Activated CD4-positive, alpha-beta T cell treated with anti-CD3 and anti-CD28 coated beads for 1 hour (primary cell): ENCODE measurements at regions not wholly inside any gene's neighbourhood (a gene's known extent, or its start where the extent isn't known, plus 50 kb on each side); places are given as distances from the start of the nearest gene placed in this dataset.

Source experiments
- DNase-seq: peaks from one replicate; pipeline ENCODE4 v3.0.0-alpha.2; 2020

DNA sequence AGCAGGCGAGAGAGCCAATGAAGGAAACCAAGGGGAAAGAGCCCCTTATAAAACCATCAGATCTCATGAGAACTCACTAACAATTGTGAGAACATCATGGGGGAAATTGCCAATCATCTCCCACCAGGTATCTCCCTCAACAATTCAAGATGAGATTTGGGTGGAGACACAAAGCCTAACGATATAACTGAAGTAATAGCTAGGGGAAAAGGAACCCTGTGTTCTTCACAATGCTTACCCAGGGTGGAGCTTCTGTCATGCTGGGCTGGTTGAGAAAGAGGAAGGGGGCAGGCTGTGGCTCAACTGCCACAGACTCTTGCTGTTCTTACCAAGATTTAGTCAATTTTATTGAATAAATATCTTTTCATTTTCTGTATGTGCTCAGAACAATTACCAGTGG lies 392.1 kb upstream of the HS6ST1 start:
- DNase-seq = no peak

DNA sequence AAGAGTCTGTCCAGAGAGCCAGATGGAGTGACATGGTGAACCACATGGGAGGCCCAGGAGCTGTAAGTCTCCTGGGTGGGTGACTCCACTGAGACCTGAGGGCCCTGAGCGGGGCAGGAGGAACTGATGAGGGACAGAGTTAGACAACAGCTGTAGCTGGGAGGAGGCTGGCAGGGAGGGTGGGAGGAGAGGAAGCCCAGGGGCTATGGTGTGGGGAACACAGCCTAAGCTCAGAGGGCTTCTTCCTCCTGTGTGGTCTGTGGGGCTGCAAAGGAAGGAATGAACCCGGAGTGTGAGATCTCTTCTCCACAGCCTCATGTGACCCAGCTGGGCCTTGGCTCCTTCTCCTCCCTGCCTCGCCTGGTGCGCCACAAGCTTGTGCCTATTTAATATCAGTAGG lies 395.6 kb upstream of the HS6ST1 start:
- no peak for DNase-seq

DNA sequence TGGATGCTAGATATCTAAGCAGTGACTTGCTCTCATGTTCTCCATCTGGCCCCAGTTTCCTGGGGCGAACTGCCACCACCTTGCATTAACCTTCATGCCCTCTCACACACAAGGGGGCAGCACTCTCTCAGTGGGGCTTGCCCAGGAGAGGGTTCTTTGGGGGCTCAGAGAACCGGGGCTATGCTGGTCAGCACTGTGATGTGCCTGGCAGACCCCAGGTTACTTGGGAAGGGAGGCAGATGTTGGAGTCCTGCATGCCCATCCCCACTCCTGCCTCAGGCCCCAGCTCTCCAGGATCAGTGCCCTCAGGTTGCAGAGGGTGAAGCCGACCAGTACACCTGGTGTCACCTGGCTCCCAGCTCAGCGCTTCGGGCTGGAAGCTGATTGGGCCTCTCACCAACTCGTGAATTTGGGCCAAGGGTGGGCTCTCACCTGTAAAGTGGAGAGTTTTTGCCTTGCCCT lies 396.2 kb upstream of the HS6ST1 start:
- DNase-seq = no peak

DNA sequence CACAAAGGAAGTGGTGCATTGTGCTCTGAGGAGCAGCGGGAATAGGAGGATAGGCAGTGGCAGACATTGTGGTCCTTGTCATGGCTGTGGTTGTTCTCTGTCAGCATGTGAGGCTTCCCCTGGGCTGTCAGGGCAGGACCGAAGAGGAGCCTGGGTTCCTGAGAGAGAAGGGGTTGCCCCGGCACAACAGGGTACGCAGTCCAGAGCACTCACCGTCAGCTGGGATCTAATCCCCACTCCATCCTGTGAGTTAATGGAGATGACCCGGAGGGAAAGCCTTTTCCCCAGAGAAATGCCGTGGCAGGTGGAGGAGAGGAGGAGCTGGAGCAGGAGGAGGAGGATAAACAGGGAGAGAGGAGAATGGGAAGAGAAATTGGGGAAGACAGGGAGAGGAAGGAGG lies 396.7 kb upstream of the HS6ST1 start:
- no peak for DNase-seq

DNA sequence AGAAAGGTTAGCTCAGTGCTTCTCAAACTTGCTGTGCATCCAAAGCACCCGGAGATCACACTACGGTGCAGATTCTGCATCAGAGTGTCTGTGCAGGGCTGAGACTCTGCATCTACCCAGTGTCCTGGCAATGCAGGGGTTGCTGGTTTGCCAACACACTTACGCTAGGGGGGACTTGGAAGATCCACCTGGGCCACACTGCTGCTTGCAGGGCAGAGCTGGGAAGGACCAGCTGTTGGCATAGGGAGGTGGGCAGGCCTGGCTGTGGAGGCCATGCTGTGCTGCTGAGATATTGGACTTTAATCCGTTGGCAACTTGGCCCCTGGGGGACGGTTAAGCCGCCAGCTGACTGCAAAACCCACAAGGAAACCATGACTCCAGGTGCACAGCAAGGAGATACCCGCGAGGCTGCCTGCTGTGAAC lies 397.6 kb upstream of the HS6ST1 start:
- DNase-seq = no peak

DNA sequence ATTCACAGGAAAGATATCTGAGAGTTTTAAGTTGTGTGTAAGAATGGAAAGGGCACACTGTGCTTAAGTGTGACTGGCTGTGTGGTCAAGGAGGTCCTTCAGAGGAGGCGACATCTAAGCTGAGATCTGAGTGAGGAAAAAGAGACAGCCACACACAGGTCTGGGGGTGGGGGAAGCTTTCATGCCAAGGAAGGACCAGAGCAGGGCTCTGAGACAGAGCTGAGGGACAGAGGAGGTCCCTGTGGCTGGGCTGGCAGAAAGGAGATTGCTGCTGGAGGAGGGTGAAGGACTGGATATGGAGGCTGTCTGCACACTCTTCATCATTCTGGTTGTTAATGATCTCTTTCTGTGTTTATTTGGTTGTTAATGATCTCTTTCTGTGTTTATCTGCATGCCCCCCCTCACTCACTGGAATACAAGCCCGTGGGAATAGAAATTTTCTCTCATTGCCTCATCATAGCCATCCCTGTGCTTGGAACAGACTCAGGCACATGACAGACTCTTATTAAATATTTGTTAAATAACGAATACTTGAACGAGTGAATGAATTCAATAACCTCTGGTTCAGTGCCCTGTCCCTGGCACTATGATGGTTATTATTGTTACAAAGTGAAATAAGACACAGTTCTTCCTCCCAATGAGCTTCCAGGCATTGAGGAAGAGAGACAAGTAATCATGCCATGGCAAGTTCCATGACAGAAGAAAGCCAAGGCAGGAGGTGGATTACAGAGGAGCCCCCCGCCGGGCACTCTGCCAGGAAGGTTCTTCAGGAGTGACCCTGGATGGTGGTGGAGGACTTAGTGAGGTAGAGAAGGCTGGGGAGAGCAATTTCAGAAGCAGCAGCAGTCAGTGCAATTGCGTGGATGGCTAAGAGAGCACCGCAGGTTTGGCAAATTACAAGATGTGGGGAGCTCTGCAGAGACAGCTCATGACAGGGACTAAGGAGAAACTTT lies 399.4 kb upstream of the HS6ST1 start:
- no peak for DNase-seq

DNA sequence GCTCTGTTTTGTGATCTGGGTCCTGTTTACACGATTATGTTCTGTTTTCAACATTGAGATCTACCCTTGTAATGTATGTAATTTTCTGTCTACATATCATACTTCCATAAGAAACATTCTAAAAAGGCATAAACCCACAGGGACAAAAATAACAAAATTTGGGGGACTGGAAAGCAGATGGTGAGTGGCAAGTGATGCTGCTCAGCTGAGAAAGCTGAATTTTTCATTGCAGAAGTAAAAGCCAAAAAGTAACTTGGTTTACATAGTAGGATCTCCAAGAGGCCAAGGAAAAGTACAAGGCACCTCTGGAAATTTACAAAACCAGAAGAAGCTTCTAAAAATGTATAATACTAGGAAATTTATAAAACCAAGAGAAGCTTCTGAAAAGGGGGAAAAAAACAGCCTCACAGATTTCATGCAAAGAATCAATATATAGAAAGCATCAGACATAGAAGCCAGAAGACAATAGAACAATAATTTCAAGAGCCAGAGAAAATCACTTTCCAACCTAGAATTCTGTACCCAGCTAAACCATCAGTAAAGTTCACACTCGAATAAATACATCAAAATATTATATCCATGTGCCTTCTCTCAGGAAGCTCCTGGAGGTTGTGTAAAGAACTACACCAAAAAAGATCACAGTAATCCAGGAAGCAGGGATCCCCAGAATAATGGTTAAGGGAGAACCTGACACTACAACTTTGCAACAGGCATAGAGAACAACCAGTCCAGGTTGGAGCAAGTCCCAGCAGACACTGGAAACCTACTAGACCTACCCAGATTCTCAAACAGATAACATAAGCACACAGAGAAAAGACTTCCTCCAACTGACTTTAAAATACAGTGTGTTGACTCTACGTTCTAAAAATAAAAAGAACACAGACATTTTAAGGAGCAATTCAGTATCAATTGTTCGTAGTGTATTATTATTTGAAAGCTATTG lies 401.7 kb upstream of the HS6ST1 start:
- no peak for DNase-seq

DNA sequence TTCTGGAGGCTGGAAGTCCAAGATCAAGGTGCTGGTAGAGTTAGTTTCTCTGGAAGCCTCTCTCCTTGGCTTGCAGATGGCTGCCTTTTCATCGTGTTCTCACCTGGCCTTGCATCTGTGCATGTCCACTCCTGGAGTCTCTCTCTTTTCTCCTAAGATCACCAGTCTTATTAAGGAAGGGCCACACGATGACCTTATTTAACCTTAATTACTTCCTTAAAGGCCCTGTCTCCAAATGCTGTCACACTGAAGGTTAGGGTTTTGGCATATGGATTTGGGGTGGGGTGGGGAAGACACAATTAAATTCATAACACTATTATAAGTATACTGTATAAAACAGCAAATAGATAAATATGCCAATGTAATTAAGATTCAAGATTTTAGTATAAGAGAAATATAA lies 402.4 kb upstream of the HS6ST1 start:
- DNase-seq = no peak

DNA sequence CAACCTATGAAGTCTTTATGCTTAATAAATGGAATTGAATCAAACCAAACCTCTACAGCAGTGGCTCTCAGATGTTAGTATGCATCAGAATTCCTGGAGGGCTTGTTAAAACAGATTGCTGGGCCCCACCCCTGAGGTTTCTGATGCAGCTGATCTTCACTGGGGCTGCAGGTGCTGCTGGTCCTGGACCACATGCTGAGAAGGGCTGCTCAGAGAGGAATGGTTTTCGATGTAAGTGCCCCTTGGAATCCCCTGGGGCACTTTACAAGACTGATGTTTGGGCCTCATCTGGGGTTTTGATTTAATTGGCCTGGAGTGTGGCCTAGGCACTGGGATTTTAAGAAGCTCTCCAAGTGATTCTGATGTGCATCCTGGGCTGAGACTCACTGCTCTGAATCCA lies 403.8 kb upstream of the HS6ST1 start:
- no peak for DNase-seq

DNA sequence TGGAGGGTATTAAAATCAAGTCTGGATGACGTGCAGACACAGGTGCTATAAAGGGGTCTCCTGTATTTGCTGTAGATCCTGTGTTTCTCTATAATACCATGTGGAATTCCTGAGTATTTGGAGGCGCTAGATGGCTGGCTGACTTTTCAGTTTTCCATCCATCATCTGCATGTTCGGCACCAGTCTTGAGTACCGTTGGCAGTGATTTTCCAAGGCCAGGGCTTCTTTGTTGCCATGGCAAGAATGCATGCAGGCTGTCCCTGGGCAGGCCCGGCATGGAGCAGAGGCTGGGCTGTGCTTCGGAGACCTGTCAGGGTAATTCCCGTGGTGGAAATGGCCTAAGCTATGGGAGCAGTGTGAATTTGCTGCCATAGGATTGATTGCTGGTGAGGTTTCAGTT lies 405.9 kb upstream of the HS6ST1 start:
- no peak for DNase-seq

DNA sequence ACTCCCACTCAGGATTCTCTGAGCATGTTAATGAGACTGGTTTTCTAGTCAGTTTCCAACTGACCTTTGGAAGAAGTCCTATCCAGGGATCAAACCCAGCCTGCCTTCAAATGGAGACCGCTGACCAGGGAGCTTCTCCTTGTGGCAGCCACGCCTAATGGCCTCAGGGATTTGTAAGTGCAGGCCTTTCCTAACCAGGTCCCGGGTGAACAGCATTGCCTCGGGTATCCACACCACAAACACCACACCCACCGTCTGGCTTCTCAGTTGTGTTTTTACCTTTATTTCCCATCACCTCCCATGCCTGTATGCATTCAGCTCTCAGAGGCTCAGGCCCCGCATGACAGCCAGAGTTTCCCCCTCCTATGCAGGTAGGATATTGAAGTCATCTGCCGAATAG lies 406.3 kb upstream of the HS6ST1 start:
- no peak for DNase-seq

DNA sequence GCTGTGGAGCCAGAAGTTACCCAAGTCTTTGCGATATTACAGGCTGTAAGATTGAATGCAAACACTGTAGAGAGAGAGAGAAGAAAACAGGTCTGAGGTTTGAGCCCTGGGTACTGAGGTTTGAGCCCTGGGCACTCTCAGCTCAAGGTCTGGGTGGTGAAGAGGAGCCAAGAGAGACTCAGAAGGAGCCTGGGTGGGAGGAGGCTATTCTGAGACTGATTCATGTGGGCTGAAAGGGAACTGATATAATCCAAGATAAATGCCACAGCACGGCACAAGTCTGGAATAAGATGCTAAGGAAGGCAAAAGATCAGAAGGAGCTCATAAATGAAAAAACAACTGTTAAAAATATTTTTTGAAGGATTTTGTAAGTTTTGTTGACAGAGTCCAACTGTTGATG lies 407.6 kb upstream of the HS6ST1 start:
- DNase-seq = no peak

DNA sequence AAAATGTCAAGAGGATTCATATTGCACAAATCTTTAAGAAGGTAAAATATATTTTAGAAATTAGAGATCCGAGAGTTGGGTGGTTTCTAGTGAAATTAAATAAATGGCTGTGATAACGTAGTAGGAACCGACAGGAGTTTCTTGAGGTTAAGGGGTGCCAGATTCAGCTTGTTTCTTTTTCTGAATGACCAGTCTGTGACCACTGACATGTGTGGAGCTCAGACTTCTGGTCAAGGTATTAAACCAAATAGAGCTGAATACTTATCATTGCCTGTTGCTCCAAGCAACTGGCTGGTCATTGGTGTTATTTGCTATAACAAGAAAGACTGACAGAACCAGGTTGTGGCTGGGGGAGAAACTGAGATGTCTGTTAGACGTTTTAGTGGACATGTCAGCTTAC lies 408.2 kb upstream of the HS6ST1 start:
- DNase-seq = no peak

DNA sequence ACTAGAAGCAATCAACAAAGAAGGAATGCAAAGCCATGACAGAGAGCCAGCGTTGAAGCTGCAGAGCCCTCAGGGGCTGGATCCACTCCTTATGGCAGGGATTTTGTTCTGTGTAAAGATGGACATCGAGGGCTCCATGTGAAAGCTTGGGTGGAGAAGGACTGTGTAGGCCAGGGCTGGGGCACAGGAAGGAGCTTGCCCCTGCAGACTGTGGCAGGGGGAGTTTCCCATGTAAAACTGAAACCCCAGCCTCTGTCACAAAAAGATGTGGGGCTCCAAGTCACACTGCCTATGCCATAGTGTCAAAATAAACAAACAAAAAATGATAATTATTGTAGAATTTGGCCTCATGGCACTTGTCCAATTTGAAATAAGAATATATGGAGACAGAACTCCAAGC lies 408.7 kb upstream of the HS6ST1 start:
- DNase-seq = no peak

DNA sequence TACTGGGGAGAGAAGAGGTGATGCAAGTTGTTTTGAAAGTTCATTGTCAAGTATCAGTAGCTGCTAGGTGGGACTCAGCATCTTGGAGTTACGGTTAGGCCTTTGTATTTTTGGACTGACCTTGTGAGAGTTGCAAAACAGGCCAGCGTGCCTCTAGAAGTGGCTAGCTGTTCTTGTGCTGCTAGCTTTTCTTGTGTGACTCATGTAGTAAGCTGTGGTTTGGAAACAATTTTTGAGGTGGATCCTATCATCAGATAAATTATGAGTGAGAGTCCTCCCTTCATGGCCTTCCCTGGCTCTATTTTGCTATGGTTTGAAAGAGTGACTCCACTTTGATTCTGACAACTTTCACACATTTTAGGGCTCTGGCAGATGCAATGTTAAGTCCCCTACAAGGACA lies 409.2 kb upstream of the HS6ST1 start:
- DNase-seq = no peak

DNA sequence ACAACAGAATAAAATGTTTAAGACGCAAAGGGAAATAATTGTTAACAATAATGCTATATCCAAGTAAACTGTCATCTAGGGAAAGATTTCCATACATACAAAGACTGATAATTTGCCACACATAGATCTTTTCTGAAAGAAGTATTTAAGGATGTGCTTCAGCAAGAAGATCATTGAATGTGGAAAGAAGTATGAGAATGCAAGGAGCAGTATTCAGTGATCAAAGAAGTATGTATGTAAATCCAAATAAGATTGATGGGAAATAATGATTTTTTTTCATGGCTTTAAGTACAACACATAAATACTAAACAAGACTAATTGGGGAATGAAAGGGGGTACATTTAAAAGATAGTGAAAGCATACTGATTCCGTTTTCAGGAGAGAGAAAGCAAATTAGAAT lies 410.4 kb upstream of the HS6ST1 start:
- DNase-seq = no peak

DNA sequence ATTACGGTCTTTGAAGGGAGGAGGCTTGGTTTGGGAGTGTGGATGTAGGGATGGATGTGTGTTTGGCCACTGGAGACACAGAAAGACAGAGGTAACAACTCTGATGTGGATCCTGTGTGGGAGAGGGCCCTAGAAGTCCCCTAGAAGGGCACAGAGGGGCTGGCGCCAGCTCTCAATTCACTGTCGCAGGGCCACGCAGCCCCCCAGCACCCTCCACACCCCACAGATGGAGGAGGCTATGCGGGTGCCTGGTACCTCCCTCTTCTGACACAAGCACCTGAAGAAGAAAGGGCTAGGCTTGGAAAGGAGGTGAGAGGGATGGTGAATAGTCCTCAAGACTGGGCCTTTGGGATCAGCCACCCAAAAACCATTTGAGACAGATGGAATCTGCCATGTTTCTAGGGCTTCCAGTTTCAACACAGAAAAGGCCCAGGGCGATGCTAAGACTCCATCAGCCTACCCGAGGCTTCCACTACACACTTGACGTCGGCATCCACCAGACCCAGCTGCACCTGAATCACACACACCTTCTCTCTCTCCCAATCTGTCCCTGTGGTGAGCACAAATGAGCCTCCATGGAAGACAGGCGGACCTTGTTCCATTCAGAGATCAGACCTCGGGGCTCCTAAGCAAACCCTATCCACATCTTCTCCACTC lies 413.5 kb upstream of the HS6ST1 start:
- no peak for DNase-seq

DNA sequence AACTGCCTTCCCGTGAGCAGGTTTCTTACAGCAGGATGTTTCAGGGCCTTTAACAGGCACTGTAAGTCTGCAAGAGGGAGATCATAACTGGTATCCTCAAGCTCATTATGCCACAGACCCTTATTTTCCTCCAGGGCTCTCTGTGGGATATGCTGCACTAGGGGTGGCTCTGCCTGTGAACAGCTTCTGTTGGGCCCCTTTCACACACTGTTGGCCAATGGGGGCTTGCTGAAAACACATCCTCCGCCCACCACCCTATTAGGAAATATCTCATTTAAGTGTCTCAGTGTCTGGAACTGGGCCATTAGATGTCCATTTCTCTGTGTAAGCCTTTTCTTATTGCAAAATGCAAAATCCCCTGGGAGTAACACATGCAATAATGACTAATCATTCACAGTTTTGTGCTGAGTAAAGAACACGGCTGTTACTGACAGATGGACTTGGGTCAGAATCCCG lies 414.3 kb upstream of the HS6ST1 start:
- no peak for DNase-seq

DNA sequence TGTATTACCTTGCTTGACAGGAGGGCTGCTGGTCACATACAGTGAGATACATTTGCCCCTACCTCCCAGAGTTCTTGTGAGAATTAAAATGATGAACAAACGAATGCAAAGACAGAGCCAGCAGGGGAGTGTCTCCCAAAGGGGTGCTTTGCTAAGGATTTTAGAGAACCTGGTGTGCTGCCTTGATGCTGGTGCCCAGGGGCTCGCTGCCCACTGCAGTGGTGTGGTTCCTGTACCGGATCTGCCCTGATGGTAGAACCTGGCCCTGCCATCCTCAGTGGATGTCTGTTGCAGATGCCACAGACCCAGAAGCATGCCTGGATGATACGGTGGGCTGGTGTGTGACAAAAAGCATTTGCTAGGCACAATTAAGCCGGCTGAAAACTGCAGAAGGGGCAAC lies 414.8 kb upstream of the HS6ST1 start:
- DNase-seq = no peak

DNA sequence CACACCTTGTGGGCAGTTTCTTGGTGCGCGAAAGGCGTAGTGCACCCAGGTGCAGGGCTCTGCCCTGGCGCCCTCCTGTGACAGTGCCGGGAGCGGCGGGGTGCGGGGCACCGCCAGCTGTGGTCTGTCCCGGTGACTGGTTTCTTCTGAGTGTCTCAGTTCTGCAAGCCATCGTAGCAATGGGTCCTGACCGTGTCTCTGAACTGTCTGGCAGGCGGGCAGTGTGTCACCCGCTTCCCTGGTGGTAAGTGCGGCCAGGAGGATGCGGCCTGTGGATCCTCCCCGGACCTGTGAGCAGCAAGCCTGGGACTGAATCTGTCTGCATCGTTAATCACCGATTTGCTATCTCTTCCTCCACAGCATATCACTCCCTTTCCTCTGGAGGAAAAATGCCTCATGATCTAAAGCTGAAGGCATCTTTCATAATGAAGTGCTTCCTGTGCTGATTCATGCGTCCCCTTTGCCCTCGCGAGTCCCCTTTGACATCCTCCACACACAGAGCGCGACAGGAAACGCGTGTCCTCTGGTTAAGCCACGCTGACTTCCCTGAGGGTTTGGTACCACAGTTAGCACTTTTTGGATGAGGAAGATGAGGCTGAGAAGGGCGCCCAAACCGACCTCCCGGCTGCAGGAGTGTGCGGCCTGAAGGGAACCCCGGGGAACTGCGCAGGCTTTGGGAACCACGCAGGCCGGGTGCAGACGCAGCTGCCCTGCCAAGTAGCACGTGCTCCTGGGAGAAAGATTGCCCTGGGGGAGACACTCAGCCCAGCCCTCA lies 416.0 kb upstream of the HS6ST1 start:
- DNase-seq = no peak

DNA sequence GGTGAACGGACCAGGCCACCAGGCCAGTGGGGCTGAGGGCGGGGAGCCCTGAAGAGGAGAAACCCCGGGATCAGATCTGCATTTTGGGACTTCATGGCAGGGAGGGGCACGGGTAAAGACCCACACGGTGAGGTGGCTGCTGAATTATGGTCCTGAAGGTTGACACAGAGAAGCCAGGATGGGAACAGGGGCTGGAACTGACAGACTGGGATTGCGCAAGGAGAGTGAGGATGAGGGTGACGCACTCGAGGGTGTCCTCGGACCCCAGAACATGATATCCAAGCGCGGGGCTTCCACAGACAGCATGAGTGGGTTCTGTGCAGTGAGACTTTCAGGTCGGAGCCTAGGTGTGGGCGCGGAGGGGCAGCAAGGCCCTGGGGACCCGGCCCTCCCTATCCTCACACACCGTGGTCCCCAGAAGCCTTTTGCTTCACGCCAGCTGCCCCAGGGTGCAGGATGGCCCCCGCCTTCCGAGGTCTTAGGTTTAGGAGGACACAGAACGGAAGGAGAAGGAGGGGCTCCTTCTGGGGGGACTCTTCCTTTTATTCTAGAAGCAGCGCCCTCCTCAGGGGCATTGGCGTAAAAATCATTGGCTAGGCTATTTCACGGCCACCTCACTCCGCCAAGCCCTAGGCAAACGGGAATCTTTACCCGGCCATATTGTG lies 416.8 kb upstream of the HS6ST1 start:
- no peak for DNase-seq
